OCI-LY7 (cell line): ENCODE measurements at regions not wholly inside any gene's neighbourhood (a gene's known extent, or its start where the extent isn't known, plus 50 kb on each side); places are given as distances from the start of the nearest gene placed in this dataset.

Experiments used
- EZH2phosphoT487 ChIP-seq: fragments of 200-600 bp; sonication (generic); IDR thresholded peaks from 2 replicates; pipeline ENCODE4 v1.6.1; 2018; ENCODE audit warnings: low read depth, borderline replicate concordance, mild to moderate bottlenecking, mixed run types, antibody characterized with exemption, low read length, moderate library complexity, mixed read lengths
- TF ChIP-seq, protein P1 (sequence below): fragments of 200-600 bp; sonication (generic); conservative IDR thresholded peaks from 2 replicates; pipeline ENCODE4 v1.5.1; 2014; ENCODE audit warnings: mild to moderate bottlenecking, antibody characterized with exemption, low read length, moderate library complexity, mixed read lengths

- TF ChIP-seq, protein P1, sequence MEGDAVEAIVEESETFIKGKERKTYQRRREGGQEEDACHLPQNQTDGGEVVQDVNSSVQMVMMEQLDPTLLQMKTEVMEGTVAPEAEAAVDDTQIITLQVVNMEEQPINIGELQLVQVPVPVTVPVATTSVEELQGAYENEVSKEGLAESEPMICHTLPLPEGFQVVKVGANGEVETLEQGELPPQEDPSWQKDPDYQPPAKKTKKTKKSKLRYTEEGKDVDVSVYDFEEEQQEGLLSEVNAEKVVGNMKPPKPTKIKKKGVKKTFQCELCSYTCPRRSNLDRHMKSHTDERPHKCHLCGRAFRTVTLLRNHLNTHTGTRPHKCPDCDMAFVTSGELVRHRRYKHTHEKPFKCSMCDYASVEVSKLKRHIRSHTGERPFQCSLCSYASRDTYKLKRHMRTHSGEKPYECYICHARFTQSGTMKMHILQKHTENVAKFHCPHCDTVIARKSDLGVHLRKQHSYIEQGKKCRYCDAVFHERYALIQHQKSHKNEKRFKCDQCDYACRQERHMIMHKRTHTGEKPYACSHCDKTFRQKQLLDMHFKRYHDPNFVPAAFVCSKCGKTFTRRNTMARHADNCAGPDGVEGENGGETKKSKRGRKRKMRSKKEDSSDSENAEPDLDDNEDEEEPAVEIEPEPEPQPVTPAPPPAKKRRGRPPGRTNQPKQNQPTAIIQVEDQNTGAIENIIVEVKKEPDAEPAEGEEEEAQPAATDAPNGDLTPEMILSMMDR, result no peak
- no peak for TF ChIP-seq EZH2phosphoT487
Observed at GRCh38 chr9:80382211-80382891, 810.6 kb downstream of the TLE4 start.
